Panc1 (cell line): ENCODE measurements at regions not wholly inside any gene's neighbourhood (a gene's known extent, or its start where the extent isn't known, plus 50 kb on each side); places are given as distances from the start of the nearest gene placed in this dataset.

Experiments
- ATAC-seq: fragments of 200-7000 bp; cut with Tn5 transposase; 2 replicates; pipeline ENCODE4 v1.9.1; 2020; ENCODE audit warnings: mild to moderate bottlenecking, moderate library complexity
- BruUV-seq: library from RNA; stranded (reverse); fragments of 400-500 nt; replicated peaks from 2 replicates; lab custom pipeline; 2021; lab: Mats Ljungman, UMichigan
- CTCF ChIA-PET: fragments of 300-600 bp; sonication (Branson Sonifier 250); formaldehyde crosslinking; loops from one replicate; lab custom pipeline; 2022; ENCODE audit warnings: antibody characterized with exemption; lab: Charles Lee
- POLR2A ChIA-PET: fragments of 300-600 bp; sonication (Branson Sonifier 250); formaldehyde crosslinking; loops from one replicate; lab custom pipeline; 2022; ENCODE audit warnings: antibody characterized with exemption; lab: Charles Lee
- DNase-seq: peaks from one replicate; pipeline ENCODE4 v3.0.0-alpha.2; 2010; ENCODE audit warnings: low read depth, low spot score
- H3K27ac ChIP-seq: 2 replicates; pipeline ENCODE4 v1.5.1; 2011; ENCODE audit warnings: mild to moderate bottlenecking, low read length, inconsistent platforms
- H3K27me3 ChIP-seq: fragments of 200-500 bp; sonication (Bioruptor generic); 2 replicates; pipeline ENCODE4 v1.6.0; 2014; ENCODE audit warnings: low read length, inconsistent platforms; ENCODE audit not compliant: control insufficient read depth, insufficient read depth
- H3K36me3 ChIP-seq: fragments of 200-500 bp; sonication (Bioruptor generic); 2 replicates; pipeline ENCODE4 v1.5.1; 2014; ENCODE audit warnings: inconsistent platforms, mild to moderate bottlenecking, low read length, moderate library complexity; ENCODE audit not compliant: control insufficient read depth, insufficient read depth
- H3K4me1 ChIP-seq: 2 replicates; pipeline ENCODE4 v1.5.1; 2011; ENCODE audit warnings: inconsistent platforms, mild to moderate bottlenecking, low read length, moderate library complexity; ENCODE audit not compliant: control insufficient read depth, insufficient read depth
- H3K4me3 ChIP-seq, 2 experiments: 2 replicates each; pipeline ENCODE4 v1.5.1; 2011 to 2012; ENCODE audit warnings: low read depth in 2 of 2, low read length in 2 of 2, mild to moderate bottlenecking in 2 of 2, inconsistent platforms in 1 of 2, moderate library complexity in 1 of 2
- H3K9me3 ChIP-seq: fragments of 200-500 bp; sonication (Bioruptor generic); 2 replicates; pipeline ENCODE4 v1.5.1; 2014; ENCODE audit warnings: low read depth, mild to moderate bottlenecking, inconsistent platforms, low read length, moderate library complexity; ENCODE audit not compliant: control insufficient read depth, insufficient read depth
- CTCF ChIP-seq: fragments of 450-650 bp; IDR thresholded peaks from 2 replicates; pipeline ENCODE4 v1.5.1; 2017; ENCODE audit warnings: mild to moderate bottlenecking
- POLR2AphosphoS5 ChIP-seq: IDR thresholded peaks from 2 replicates; pipeline ENCODE4 v1.6.1; 2012; ENCODE audit warnings: mild to moderate bottlenecking, low read depth, low read length, moderate library complexity
- REST ChIP-seq, 2 experiments: IDR thresholded peaks; 2 replicates each; pipeline ENCODE4 v1.6.1; 2011 to 2012; ENCODE audit warnings: low read depth in 2 of 2, control low read depth in 1 of 2, low read length in 1 of 2, mild to moderate bottlenecking in 1 of 2, moderate library complexity in 1 of 2; ENCODE audit not compliant: insufficient read depth in 1 of 2
- SIN3A ChIP-seq: IDR thresholded peaks from 2 replicates; pipeline ENCODE4 v1.6.1; 2012; ENCODE audit warnings: low read depth, mild to moderate bottlenecking, low read length, moderate library complexity, borderline replicate concordance; ENCODE audit not compliant: insufficient read depth
- TCF7L2 ChIP-seq: IDR thresholded peaks from 2 replicates; pipeline ENCODE4 v1.6.1; 2011; ENCODE audit warnings: mild to moderate bottlenecking, low read depth, low read length, inconsistent platforms
- in situ Hi-C: cut with HindIII; loops from 2 replicates; pipeline ENCODE4 v1.10.0; 2016; ENCODE audit warnings: low sequenced_read_pairs, low pct_unique_long_range_greater_than_20kb
- intact Hi-C: fragments of 100-400 bp; cut with micrococcal nuclease; formaldehyde crosslinking; loops from one replicate; pipeline ENCODE4 v1.10.0; 2022; ENCODE audit not compliant: unreplicated experiment

GRCh38 chr17:33534087-33534486 lies 241.0 kb upstream of the ASIC2 start:
- CTCF ChIA-PET, result no interaction called here
- Histone ChIP-seq H3K4me3 (no peak overlapping the region), H3K27me3 (peaks cover 16% of the 10 kb centered on the region; the same call in 1 of the 2 replicates), H3K9me3 (no peaks in the 10 kb centered on the region), H3K36me3 (no peaks in the 10 kb centered on the region), H3K27ac (no peak overlapping the region), H3K4me1 (no peaks in the 10 kb centered on the region)
- POLR2A ChIA-PET, result no interaction called here
- in situ Hi-C loops, result no loop called here
- TF ChIP-seq CTCF (no peak), REST (IDR thresholded peaks at IDR 0.05; ENCODE audit: insufficient read depth in 1 of 2, low read depth in 2 of 2, low read length in 1 of 2) (no peak), TCF7L2 (no peak), SIN3A (no peak), POLR2AphosphoS5 (no peak)
- intact Hi-C loops, result no loop called here
- DNase-seq (no peak), ATAC-seq (no peak)
- BruUV-seq, result no TSS peak

GRCh38 chr17:33545124-33545523 lies 252.0 kb upstream of the ASIC2 start:
- Histone ChIP-seq H3K27ac (no peak overlapping the region), H3K9me3 (no peaks in the 10 kb centered on the region), H3K27me3 (peaks cover 15% of the 10 kb centered on the region), H3K36me3 (no peaks in the 10 kb centered on the region), H3K4me3 (no peak overlapping the region), H3K4me1 (no peaks in the 10 kb centered on the region)
- in situ Hi-C loops (no loop called here), intact Hi-C loops (no loop called here)
- ATAC-seq, result no peak
- DNase-seq, result no peak
- no peak for TF ChIP-seq CTCF
- TF ChIP-seq POLR2AphosphoS5, result no peak
- TF ChIP-seq SIN3A, result no peak
- no peak for TF ChIP-seq TCF7L2
- TF ChIP-seq REST (IDR thresholded peaks at IDR 0.05; ENCODE audit: insufficient read depth in 1 of 2, low read depth in 2 of 2, low read length in 1 of 2), result no peak
- ChIA-PET POLR2A (interaction anchor here (0.8 kb wide), 1 partner anchor 943 kb away, joined by 4 read pairs; no protein-coding TSS in a partner anchor), CTCF (interaction anchor here (0.6 kb wide), 1 partner anchor 595 kb away, joined by 3 read pairs; no protein-coding TSS in a partner anchor)
- no TSS peak for BruUV-seq
